Breast epithelium (tissue), 3 donors: ENCODE measurements at regions not wholly inside any gene's neighbourhood (a gene's known extent, or its start where the extent isn't known, plus 50 kb on each side); places are given as distances from the start of the nearest gene placed in this dataset.

Source experiments
- CTCF ChIP-seq, 3 donors: fragments of 450-650 bp; IDR thresholded peaks; one replicate each; pipeline ENCODE4 v1.5.1; 2016 to 2017; ENCODE audit warnings: antibody characterized with exemption in 3 of 3, mild to moderate bottlenecking in 3 of 3, moderate library complexity in 3 of 3
- POLR2A ChIP-seq: fragments of 450-650 bp; IDR thresholded peaks from one replicate; pipeline ENCODE4 v1.6.1; 2016; ENCODE audit warnings: antibody characterized with exemption, mild to moderate bottlenecking, moderate library complexity

DNA sequence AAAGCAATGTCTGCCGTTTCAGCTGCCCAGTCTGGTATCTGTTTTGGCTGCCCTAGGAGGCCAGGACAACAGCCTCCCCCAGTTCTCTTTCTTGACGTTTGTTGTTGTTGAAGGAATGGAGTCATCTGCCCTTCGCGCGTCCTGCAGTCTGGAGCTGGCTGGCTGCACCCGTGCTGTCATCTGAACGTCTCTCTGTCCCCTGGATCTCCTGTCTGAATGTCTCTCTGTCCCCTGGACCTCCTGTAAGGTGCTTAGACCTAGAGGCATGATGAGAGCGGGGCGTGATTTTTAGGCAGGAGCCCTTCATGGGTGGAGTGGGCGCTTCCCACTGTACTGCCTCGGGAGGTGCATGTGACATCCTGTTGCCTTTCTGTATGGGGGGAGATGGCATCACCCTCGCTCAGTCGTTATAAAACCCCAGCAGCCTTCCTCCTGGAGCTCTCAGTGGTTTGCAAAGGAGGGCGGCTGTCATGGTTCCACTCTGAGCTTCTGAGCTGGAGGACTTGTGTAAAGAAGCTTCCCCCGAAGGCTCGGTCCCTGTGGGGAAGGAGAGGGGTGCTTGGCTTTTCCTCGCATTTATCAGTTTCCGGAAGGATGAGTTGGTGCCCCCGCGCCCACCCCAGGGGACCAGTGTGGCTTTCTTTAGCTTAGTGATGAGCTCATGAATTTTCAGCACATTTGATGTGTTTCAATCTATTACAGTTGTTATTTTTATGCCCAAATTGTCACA lies 49.8 kb upstream of the OLFM1 start:
- no peak for TF ChIP-seq CTCF (IDR thresholded peaks at IDR 0.05)
- no peak for TF ChIP-seq POLR2A
